NCI-H2227 treated with DMSO at 0.1 percent for 48 hours (cell line): ENCODE measurements at regions not wholly inside any gene's neighbourhood (a gene's known extent, or its start where the extent isn't known, plus 50 kb on each side); places are given as distances from the start of the nearest gene placed in this dataset.
A peak's percentile ranks its signal among the peaks of the same experiment; 100 is the strongest.
"Not testable (repeated sequence)": the region's sequence is repeated elsewhere in the genome, so short reads cannot be mapped to it uniquely, and the experiment has no call there.

Source experiments
- DNase-seq: peaks from one replicate; lab custom pipeline; 2025; lab: John Stamatoyannopoulos, UW

DNA sequence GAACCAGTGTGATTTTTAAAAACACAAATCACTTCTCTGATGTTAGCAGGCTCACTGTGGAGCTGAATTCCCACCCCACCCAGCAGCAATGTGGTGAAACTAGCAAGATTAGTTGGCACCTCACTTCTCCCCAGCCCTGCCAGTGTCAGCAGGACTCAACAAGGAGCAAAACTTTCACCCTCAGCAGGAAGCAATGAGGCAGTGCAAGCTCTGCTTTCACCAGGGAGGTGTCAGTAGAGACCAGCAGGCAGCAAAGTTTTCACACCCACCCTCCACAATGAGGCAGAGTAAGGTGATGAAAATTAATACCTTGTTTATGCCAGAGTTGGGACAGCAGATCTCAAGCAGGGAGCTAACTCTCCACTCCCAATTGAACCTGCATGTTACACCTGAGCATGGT lies 565.0 kb downstream of the CETN3 start:
- DNase-seq = no peak

DNA sequence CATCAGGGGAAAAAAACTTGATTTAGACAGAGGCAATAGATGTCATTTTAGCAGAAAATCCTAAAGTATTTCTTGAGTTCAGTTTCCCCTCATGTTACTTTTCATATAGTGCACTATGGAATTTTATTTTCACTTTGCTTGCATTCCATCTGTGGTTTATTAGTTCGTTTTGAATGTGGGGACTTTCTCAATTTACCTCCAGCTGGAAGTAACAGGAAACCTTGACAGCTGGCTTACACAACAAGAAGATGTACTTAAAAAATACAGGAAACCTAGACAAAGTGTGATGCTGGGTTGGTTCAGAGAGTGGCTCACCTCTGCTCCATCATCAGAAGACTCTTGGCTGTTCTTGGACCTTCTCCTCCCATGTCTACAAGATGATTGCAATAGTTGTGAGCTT lies 567.0 kb downstream of the CETN3 start:
- no peak for DNase-seq

DNA sequence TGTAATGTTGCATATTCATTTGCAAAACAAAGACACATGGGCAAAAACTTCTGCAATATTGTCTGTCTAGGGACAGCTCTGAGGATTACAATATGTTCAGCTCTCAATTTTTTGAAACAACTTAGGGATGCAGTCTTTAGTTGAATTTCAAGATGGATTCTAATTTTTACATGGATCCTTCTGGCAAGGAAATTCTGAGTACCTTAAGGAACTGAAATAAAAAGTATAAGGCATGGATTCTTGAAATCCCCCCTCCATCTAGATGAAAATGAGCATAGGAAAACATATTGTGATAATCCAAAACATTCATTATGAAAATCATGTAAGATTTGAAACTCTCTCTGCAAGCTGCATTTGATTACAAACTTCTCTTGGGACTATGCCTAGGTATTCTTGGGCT lies 568.6 kb downstream of the CETN3 start:
- no peak for DNase-seq

DNA sequence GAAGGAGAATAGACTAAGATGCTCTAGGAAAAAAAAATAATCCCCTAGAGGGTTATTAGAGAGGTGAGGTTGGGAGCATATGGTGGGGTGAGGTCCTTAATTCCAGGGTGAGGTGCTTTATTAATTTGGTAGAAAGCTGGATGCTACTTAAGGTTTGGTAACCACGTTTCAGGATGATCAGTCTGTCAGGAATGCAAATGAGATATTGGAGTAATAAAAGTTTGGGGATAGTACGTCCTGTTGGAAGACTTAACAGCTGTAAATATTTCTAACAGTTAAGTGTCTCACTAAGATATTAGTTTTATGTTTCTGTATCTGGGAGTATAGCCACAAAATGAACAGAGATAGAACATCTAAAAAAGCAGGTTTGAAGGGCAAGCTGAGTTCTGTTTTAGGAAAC lies 578.9 kb downstream of the CETN3 start:
- DNase-seq = no peak

DNA sequence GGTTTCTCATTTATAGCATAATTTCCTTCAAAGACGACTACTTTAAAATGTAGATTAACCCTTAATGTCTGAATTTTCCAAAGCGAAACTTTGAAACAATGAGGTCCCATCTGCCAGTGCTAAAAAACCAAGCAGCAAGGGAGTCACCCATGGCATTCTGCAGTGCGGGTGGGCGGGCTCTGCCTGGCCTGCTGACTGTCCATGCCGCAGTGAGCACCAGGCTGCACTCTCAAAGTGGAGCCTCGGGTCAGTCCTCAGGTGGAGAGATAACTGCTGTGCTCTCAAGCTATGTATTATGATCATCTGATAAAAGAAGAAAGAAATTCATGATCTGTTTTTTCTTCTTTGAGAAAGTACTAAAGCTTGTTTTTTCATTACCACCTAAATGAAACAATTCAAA lies 581.6 kb downstream of the CETN3 start:
- DNase-seq = no peak

DNA sequence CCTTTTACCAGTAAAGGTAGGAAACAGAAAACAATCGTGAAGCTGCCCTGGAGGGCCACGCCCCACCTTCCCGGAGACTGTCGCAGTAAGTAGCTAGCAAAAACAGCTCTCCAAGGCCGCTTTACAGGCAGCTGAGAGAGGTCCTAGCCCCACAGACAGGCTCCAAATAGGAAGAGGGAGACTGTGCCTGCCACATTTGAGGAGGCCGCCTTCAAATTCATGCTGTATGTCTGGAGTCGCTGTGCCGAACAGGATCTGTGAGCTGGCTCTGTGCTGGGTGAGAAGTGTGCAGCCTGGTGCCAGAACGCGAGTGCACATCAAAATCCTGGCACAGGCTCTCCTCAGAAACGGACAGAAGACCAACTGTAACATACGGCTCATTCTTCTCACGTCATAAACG lies 582.2 kb downstream of the CETN3 start:
- no peak for DNase-seq

DNA sequence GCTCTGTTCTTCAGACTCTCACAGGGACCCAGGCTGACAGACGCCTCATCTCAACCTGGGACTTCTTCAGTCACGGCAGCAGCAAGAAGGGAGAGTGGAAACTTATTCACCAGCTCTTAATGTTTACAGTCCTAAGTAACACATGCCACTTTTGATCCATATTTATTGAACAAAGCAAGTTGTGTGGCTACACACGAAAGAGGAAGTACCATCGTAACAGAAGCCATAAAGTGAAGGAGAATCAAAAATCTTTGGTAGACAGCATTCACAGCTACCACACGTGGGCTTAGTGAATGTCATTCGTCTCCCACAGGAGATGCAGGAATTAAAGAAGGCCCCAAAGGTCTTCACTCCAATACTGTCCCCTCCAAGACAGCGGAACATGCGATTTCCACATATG lies 582.6 kb downstream of the CETN3 start:
- no peak for DNase-seq

DNA sequence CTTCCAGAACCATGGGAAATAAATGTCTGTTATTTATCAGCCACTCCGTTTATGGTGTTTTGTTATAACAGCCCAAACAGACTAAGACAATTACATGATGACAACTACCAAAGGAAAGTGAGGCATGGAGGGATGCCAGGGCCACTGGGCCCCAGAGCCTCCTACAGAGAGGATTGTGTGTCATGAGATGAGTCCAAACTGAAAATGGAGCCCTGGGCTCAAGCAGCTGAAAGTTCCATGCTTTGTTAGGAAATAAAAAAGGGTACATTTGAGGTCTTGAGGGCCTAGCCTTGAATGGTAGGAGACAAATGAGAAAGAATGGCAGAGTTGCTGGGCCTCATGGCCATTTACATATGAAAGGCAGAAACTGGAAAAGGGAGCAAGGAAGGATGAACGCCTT lies 586.5 kb downstream of the CETN3 start:
- no peak for DNase-seq

DNA sequence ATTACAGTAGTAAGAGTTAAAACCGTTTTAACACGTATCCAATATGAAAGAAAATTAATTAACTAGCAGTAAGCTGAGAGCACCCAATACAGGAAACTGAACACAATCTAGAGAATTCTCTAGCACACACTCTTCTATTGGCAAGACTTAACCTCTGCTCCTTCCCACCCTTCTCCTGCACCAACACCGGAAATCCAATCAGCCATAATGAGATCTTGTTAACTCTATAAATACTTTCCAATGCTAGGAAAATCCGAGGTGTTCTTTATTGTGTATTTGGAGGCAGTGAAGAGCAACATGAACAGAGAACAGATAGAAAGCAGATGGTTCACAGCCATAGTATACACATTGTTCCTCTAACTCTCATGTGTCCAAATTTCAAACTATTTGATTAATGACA lies 591.7 kb downstream of the CETN3 start:
- DNase-seq = no peak

DNA sequence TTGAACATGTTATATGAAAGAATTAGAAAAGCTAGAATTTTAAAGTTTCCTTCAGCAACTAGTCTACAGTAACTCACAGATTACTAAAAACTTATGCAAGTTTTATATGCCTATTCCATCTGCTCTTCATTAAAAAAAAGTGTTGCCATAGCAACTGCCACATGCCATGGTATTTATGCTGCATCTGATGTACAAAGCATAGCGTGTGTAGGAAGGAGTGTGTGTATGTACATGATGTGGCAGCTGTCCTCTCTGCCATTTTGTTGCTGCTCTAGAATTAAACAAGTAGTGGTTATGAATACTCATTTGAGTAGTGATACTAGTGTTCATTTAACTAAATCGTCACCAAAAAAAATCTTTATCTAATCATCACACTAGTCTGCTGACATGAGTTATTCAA lies 593.5 kb downstream of the CETN3 start:
- DNase-seq = no peak

DNA sequence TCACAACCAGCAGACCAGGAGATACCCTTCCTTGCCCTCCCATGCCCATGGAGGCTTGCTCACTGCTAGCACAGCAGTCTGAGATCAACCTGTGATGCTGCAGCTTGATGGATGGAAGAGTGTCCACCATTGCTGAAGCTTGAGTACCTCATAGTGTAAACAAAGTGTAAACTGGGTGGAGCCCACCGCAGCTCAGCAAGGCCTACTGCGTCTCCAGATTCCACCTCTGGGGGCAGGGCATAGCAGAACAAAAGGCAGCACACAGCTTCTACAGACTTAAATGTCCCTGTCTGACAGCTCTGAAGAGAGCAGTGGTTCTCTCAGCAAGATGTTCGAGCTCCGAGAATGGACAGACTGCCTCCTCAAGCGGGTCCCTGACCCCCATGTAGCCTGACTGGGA lies 608.8 kb downstream of the CETN3 start:
- not testable (repeated sequence) for DNase-seq

DNA sequence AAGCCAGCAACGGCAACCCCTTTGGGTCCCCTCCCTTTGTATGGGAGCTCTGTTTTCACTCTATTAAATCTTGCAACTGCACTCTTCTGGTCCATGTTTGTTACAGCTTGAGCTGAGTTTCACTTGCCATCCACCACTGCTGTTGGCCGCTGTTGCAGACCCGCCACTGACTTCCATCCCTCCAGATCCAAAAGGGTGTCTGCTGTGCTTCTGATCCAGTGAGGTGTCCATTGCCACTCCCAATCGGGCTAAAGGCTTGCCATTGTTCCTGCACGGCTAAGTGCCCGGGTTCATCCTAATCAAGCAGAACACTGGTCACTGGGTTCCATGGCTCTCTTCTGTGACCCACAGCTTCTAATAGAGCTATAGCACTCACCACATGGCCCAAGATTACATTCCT lies 615.1 kb downstream of the CETN3 start:
- not testable (repeated sequence) for DNase-seq

DNA sequence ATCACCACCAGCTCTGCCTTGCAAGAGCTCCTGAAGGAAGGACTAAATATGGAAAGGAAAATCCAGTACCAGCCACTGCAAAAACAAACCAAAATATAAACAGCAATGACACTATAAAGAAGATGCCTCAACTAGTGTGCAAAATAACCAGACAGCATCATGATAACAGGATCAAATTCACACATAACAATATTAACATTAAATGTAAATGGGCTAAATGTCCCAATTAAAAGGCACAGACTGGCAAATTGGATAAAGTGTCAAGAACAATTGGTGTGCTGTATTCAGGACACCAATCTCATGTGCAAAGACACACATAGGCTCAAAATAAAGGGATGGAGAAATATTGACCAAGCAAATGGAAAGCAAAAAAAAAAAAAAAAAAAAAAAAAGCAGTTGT lies 629.8 kb downstream of the CETN3 start:
- DNase-seq = not testable (repeated sequence)

DNA sequence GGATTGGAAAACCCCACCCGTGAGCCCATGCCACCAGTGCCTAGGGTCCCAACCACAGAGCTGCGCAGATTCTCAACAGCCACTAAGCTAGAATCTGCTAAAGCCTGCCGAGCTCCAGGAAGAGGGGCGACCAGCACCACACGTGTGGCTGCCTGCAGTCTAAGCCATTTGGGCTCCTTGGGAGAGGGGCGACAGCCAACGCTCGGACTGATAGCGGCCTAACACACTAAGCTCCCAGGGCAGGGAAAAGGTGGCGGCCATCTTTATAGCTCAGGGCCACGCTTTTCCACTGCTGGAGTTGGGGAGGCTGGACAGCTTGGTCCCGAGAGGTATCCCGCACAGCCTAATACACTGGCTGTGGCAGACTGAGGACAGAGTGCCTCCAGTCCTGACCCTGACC lies 631.8 kb downstream of the CETN3 start:
- DNase-seq = no peak

DNA sequence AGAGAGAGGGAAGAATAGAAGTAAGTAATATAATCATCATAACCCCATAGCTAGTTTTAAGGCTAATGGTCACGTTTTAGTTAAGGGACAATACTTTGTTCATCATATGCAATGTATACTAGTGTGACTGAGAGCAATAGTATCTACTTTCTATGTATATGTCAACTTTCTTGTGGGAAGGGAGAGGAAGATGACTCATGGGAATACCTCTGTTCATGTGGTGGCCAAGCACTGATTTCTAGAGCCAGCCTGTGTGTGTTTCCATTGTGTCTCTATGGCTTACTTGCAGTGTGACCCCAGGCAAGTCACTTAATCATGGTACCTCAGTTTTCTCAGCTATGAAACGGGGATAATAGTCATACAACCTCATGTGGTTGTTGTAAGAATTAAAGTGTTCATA lies 639.6 kb downstream of the CETN3 start:
- no peak for DNase-seq

DNA sequence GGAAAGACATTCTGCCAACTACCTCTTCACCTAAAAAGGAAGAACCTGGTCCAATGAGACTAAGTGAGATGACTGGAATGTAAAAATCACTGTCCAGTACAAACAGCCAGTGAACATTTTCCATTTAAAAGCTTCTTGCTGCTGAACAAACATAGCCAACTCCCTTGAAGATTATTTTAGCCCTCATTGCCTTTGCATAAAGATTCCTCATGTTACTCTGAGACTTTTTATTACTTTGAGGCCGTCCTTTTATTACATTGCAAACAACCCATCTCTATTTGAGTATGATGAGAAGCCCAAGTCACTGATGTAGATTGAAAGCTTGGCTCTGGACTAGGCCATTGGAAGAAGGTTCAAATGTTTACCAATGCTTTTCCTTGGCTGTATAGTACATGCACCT lies 649.8 kb downstream of the CETN3 start:
- no peak for DNase-seq

DNA sequence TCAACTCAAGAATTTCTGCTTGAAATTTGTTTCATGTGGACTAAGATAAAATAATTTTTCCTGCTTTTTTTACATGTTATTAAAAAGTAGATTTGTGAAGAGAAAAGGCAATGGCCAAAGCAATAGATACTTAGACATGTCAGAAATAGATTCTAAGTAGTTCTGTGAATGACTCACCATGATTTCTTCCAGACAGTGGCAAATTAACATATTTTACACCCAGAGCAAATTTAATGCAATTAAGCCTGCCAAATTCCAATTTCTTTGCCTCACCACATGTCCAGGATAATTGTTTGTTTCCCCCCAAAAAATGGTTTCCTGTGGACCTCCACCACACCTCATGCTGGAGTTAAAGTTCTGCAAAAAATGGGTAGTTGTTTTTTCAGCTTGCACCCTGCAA lies 651.4 kb downstream of the CETN3 start:
- DNase-seq = no peak

DNA sequence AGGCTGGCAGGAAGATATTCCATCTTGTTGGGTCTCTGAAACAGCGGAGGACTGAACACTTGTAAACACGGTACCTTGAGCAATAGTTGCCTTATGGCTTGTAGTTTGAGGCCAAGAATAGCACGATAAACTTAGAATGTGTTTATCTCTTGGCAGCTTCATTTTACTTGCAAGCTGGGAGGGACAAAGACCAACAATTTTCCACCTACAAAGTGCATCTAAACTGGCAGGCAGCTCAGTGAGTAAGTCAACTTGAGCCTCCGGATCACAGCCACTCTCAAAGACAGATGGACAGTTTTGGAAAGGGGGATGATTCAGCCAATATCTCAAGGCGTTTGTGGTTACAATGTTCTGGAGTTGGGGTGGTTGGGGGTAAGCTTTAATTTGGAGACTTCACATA lies 652.6 kb downstream of the CETN3 start:
- DNase-seq = no peak

DNA sequence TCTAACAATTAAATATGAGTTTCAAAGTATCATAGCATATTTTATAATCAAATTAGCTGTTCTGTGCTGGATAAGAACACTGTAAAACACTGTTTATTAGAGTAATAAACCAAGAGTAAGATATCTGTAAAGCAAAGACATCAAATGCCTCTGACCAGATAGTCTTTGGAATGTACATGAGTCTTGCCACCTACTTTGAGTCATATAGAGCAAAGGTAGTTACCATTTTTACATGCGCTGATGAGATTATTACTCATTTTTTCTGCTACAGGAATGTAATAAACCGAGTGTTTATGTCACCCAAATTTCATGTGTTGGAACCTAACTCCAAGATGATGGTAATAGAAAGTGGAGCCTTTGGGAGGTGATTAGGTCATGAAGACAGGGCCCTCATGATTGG lies 654.5 kb downstream of the CETN3 start:
- DNase-seq = no peak

DNA sequence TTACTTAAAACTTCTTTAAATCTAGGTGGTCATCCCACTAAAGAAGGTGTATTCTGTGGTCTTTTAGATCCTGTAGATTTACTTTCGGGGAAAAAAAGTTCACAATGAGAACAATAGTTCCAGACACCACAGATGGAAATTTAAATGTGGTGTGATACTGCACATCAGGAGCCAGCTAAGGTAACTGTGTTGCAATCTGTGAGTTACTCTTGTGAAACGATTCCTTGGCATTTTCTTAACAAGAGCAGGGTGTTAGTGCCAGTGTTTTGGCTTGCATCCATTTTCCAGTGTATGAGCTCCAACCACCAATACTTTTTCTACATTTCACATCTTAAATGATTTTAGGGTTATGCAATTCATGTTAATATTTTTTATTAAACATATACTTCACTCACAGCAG lies 674.5 kb downstream of the CETN3 start:
- DNase-seq = no peak

DNA sequence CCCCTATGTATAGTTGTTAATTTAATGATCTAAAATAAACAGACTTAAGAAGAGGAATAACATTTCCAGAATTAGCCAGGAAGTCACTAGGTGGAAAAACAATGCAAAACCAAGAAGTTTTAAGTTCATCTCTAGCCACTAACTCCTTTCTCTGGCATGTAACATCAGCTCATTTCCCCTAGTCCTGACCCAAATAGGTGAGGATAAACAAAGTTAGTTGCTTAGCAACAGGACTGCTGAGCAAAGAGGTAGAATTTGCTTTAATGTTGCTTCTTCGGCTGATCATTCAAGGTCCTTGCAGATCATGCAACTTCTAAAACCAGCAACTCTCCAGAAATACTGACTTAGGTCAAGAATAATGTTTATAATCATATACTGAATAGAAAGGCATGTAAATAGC lies 675.8 kb downstream of the CETN3 start:
- DNase-seq = no peak

DNA sequence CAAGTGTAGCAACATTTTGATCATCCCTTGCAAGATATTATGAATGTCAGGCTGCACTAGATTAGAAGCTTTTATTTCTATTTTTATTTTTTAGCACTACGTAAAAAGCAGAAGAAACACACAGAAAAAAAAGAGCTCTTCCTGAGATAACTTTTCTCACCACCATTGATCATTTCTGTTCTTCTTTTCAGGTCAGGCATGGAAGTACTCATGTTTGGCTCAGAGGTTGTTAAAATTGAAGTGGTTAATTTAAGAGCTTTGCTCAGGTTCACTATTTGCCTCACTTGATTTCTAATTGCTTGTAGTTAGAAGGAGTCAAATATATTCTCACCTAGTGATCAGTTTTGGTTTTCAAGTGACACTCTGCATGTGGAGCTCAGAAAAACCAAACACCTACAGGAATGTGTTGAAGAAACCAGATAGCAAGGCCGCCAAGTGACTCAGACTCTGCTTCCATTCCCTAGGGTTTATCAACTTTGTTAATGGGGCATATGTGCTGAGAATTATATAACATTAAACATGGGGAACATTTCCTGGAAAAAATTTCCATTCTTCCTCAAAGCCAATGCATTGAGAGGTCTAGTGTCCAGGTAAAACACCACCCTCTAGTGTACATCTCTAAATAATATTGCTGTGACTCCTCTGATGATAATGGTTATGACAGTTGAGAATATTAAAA lies 679.8 kb downstream of the CETN3 start:
- no peak for DNase-seq

DNA sequence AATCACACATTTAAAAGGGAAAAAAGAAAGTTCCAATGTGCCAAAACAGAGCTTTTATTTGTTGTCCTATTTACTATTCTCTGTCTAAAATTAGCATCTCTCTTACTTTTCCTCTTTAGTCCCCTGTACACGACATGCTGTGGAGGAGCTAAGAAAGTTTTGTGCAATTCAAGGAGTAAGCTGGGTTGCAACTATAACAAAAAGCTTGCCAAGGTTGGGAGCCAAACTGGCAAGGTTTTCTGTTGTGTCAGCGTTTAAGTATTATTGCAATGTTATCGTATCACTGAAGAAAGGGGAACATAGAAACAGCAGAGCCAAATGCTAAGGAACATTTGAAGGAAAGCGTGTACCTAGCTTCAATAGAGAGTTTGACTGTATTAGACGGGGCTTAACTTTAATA lies 680.8 kb downstream of the CETN3 start:
- no peak for DNase-seq

DNA sequence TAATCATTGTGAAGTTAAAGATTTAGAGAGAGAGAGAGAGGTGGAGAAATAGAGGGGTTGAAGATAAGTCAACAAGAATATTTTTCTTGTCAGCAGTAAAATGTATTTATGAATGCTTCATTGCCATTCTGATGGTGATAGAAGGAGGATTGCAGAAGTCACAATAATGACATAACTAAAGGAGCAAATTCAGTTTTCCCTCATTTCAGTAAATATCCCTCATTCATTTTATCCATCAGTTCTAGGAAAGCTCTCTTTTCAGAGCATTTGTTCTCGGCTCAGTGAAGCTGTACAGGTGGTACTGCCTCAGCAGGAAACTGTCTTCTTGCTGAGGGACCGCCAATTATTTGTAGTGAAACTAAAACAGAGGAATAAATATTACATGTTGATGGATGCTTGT lies 681.4 kb downstream of the CETN3 start:
- peak; percentile 88 for DNase-seq
